ENCODE measurements at regions not wholly inside any gene's neighbourhood (a gene's known extent, or its start where the extent isn't known, plus 50 kb on each side); places are given as distances from the start of the nearest gene placed in this dataset.
A peak's percentile ranks its signal among the peaks of the same experiment; 100 is the strongest.
"Not testable (repeated sequence)": the region's sequence is repeated elsewhere in the genome, so short reads cannot be mapped to it uniquely, and the experiment has no call there.

DNA sequence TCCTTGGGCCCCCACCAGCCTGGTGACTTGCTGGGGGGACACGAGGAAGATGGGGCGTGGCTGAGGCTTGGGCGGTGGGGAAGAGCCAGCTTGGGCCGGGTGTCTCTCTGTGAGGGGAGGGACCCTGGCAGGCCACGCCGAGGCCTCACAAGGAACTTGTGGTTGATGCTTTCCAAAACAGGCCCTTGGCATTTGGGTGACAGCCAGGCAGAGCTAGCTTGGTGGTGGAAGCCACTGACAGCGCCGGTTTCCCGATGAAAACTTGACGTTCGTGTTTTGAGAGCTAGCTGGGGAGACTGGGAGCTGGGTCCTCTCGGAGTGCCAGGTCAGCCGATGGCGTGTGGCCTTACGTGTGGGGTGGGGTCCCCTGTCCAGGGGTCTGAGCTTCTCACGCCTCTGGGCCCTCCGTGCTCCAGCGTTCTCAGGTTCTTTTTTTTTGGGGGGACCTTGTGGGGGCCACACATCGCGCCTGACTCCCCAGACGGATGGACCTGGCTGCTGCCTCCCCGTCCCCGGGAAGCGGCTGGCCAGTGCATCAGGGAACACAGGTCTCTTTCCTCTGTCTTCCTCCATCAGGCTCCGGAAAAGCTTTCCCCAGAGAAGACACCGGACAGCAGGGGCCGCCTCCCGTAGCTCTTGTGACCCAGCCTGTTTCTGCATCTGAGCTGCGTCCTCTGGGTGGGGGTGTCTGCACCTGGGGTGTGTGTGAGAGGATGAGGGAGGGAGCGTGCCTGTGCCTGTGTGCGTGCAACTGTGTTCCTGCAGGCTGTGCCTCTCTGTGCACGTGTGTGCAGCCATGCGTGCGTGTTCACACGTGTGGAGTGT is 129.3 kb upstream of the LPCAT1 start:
- no peak for DNase-seq (ENCODE audit: low read depth in 3 of 3)

DNA sequence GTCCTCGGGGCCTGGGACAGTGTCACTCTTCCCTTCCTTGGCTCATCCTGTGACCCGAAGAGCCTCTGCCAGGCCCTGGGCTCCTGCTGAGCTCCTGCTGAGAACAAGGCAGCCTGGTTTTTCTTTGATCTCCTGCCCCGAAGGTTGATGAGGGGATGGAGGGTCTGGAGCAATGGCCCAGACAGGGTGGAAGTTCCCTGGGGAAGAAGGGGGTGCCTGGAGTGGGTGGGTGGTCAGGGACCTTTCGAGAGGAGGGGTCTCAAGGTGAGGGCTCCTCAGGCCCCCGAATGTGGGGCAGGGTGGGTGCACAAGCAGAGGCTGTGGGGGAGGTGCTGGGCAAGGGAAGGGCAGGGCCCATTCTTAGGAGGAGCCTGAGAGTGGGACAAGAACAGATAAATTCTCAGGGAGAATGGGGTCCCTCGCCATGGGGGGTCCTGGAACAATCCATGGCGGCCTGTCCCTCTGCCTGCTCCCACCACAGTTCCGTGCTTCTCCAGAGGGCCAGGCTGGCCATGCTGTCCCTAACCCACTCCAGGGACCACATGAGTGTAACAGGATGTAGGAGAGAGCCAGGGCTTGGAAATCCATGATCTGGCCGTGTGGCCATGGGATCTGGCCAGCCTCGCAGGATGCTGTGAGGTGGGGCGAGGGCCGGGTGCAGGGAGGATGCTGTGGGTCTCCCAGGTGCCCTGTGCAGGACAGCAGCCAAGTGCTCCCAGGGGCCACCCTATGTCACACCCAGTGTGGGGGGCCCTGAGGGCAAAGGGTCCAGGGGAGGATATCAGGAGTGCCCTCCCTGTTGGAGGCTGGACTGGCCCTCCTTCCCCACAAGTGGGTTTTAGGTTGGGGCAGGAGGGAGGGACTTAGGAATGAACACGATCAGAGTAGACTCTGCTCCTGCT is 128.5 kb upstream of the LPCAT1 start:
- no peak for DNase-seq (ENCODE audit: low read depth in 3 of 3)

DNA sequence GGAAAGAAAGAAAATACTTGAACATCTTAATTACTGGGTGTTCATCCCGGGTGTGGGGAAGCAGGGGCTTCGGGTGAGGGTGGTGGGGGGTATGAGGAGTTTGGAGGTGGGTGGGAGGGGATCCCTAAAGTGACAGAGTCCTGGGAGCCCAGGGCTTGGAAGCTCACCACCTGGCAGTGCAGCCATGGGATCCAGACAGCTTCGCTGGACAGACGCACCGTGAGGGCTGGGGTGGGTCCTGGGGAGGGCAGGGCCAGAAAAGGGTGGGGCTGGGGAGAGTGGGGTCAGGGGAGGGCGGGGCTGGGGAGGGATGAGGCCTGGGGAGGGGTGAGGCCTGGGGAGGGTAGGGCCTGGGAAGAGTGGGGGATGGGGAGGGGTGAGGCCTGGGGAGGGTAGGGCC is 127.5 kb upstream of the LPCAT1 start:
- no peak for DNase-seq (ENCODE audit: low read depth in 3 of 3)

DNA sequence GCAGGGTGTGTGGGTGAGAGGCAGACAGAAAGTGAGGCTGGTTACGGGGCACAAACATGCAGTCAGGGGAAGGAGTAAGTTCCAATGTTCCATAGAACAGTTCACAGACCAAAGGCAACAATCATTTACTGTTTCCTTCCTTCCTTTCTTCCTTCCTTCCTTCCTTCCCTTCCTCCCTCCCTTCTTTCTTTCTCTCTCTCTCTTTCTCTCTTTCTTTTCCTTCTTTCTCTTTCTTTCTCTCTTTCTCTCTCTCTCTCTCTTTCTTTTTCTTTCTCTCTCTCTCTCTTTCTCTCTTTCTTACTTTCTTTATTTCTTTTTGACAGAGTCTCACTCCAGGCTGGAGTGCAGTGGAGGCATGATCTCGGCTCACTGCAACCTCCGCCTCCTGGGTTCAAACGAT is 125.8 kb upstream of the LPCAT1 start:
- no peak for DNase-seq (ENCODE audit: low read depth in 3 of 3)

DNA sequence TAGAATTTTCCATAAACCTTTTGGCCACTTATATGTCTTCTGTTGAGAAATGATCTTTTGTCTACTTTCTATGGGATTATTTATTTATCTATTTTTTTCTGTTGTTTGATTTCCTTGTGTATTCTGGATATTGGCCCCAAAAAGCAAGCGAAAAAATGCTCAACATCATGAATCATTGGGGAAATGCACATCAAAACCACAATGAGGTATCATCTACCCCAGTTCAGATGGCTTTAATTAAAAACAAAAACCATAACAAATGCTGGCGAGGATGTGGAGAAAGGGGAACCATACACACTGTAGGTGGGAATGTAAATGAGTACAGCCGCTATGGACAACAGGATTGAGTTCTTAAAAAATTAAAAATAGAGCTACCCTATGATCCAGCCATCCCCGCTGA is 125.0 kb upstream of the LPCAT1 start:
- DNase-seq (ENCODE audit: low read depth in 3 of 3): no peak

DNA sequence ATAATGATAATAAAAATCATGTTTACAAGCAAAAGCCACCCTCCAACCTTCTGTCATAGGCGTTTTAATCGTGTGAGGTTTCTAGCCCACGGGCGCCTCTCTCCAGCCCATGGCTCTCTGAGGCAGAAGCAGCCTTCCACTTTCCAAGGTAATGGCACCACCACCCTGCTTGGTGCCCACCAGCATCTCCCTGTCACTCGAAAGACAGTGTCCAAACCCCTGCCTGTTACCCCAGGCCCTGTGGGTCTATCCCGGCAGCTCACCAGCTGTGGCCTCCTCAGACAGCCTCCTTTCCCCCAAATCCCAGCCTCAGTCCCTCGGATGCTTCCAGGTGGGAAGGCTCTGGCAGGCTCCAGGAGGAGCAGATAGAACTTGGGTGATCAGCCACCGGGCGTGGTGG is 123.8 kb upstream of the LPCAT1 start:
- no peak for DNase-seq (ENCODE audit: low read depth in 3 of 3)

DNA sequence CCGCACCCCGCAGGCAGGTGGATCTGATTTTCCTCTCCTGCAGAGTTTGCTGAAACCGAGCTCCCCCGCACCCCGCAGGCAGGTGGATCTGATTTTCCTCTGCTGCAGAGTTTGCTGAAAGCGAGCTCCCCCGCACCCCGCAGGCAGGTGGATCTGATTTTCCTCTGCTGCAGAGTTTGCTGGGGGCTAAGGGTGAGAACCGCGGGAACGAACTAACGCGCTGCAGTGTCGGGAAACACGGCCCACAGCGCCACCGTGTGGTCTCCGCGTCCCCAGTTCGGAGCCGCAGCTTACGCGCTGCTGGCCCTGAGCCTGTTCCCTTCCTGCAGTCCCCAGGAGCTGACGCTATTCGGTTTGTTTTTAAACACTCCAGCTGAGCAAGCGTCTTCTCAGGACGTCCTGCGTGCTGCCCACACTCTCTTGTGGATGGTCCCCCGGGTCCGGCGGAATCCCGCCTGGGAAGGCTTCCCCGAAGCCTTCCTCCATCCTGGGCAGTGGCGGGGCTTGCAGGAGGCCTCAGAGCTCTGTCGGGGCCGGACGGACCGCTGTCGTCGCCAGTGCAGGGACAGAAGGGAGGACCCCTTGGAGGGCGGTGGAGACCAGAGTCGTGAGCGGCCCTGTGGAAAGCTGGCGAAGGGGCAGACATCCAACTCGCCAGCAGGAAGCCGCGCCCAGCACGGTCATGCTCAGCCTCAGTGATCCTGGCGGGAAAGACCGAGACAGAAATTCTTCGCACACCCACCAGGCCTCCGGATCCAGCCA is 121.2 kb upstream of the LPCAT1 start:
- peak; percentile 54 to 74 (median 54) for DNase-seq (ENCODE audit: low read depth in 3 of 3)

DNA sequence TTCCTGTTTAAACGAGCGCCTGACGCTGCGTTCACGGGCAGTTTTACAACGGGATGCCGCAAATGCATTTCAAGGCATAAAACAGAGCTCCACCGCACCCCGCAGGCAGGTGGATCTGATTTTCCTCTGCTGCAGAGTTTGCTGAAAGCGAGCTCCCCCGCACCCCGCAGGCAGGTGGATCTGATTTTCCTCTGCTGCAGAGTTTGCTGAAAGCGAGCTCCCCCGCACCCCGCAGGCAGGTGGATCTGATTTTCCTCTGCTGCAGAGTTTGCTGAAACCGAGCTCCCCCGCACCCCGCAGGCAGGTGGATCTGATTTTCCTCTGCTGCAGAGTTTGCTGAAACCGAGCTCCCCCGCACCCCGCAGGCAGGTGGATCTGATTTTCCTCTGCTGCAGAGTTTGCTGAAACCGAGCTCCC is 120.6 kb upstream of the LPCAT1 start:
- not testable (repeated sequence) for DNase-seq (ENCODE audit: low read depth in 3 of 3)

DNA sequence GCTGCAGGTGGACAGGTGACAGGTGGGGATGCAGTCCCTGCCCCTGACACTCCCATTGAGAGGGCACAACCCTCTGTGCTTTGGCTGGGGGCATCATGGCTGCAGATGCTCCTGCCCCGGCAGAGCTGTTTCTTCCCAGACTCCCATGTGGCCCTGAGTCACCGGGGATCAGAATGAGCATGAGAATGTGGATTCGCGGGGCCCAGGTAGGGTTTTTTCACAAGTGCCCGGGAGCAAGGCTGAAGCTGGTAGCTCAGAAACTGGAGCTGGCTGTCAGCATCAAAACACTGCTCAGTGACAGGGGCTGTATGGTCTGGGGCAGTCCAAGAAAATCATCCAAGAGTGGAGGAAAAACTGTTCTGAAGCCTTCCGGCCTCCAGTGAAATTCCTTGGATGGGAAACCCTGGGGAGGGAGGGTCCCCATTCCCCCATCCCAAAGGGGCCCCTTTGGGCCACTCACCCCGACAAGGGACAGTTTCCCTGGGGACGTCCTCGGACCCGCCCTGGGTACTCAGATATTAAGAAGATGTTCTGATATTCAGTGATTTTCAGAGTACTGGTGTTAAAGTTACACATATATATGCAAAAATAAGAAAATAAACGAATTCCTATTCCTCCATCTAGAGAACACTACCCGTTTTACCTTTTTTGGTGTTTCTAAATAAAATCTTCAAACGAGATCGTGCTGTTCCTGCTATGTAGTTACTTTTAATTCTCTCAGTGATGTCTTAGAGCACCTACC is 120.1 kb upstream of the LPCAT1 start:
- DNase-seq (ENCODE audit: low read depth in 3 of 3): no peak

DNA sequence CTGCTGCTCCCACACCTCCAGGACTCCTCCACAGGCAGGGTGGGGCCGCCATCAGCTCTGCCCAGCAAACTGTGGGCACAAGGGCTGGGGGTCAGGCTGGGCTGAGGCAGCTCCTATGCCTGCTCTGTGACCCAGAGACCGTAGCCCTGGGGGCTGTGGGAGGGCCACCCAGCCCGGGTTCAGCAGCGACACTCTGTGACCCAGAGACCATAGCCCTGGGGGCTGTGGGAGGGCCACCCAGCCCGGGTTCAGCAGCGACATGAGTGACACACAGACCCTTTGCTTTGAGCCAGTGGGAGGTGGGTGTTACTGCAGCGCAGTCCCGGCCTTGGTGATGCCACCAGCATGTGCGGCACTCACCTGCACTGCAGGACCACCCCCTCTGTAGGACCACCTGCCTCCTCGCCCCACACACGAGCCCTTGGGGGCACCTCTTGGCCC is 118.9 kb upstream of the LPCAT1 start:
- no peak for DNase-seq (ENCODE audit: low read depth in 3 of 3)

DNA sequence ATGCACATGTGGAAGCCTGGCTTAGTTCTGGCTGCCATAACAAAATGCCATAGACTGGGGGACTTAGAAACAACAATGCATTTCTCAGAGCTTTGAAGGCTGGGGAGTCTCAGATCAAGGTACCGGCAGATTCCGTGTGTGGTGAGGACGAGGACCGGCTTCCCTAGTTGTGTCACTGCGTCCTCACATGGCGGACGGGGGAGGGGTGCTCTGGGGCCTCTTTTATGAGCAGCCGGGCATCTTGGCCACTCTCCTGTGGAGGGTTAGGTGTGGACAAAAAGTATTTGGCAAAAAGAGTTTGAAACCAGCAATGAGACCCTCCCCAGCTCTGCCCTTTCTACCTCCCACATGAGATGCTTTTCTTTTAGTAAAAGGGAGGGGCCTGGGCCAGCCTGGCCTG is 118.5 kb upstream of the LPCAT1 start:
- DNase-seq (ENCODE audit: low read depth in 3 of 3): no peak

DNA sequence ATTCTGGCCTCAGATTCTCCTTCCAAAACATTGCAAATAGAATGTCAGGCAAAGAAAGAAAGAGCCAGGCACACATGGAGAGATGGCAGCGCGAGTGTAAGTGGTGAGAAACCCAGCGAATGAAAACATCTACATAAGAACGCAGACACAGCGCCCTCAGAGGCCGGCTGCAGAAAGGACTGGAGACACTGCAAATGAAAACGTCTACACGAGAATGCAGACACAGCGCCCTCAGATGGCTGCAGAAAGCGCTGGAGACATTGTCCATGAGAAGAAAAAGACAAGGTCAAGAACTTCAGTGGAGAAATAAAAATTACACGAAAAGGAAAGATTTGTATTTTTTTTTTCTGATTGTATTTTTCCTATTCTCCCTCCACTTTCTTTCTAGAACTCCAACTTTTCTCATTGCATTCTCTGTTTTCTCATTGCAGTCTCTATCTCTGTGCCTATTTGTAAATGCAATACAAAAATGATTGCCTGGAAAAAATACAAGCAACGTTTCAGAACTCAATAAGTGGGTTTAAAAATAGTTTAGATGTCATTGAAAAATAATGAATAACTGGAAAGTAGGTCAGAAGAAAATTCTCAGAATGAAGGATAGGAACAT is 117.9 kb upstream of the LPCAT1 start:
- DNase-seq (ENCODE audit: low read depth in 3 of 3): peak; percentile 42 to 63 (median 45)

DNA sequence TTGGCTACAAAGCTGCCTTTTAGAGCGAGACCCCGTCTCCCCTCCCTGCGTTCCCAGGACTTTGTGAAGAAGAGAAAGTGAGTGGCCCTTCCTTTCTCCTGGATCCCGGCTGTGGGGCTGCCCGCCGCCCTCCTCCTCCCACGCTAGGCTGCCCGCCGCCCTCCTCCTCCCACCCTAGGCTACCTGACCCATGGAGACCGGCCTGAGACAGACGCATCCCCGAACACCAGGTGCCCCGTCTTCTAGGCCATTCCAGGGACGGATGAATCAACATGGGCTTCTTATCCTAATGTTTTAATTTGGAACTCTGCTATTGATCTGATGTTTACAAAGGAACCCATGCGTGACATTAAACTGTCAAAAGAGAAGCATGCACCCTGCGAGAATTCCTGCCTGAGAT is 117.3 kb upstream of the LPCAT1 start:
- DNase-seq (ENCODE audit: low read depth in 3 of 3): no peak

DNA sequence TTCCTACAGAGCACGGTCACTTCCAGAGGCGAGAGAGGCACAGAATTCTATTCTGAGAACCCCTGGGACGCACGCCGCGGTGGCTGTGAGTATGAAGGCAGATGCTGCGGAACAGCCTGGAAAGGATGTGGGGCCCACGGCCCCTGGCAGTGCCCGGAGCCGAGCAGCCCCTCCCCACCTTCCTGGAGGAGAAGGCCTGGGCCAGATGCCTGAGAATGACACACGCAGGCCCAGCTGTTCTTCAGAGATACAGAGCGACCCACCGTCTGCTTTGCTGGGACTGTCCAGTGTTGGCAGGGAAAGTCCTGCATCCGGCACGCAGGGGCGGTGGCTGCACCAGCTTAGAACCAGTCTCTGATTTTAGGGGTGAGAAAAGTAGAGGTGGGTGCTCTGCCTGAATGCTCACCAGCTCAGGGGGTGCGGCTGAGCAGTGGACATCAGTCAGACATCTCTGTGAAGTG is 116.7 kb upstream of the LPCAT1 start:
- no peak for DNase-seq (ENCODE audit: low read depth in 3 of 3)

DNA sequence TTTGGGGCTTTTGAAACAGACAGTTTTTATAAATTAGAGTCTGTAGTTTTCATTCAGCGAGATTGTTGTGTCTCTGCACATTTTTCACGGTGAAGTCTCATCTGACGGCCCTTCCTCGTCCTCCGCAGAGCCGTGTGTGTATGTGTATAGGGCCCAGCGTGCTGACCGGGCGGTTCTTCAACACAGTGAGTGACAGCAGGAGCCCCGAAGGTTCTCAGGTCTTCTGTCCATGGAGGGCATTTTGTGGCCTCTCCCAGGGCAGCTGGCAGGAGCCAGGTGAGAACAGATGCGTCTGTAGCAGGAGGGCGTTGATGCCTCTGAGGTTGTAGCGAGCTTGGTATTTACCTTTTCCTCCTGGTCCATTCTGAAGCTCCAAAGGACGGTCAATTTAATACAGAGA is 116.0 kb upstream of the LPCAT1 start:
- no peak for DNase-seq (ENCODE audit: low read depth in 3 of 3)

DNA sequence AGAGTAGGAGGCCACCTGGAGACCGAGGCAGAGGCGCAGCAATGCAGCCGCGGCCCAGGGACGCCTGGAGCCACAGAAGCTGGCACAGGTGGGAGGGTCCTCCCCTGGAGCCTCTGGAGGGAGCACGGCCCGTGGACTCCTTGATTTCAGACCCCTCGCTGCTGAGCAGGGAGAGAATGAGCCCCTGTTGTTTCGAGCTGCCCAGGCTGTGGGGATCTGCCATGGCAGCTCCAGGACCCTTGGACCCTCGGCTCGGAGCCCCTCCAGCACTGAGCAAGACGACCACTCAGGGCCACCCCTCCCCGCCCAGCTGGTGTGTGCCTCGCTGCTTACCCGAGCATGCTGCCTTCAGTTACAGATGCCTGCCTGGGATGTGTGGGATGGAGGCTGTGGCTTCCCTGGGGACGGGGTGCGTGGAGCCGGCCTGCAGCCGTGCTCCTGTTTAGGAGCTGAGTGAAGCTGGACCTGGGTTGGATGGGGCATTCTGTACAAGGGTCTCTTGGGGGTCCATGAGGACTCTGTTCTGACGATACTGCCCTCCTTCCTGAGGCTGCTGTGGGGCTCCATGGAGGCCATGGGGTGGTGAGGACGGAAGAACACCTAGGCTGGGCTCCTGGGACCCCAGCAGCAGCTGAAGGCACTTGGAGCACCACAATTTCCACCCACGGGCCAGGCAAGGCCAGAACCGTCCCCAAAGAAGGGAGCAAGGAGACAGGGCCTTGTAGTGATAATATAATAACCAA is 115.1 kb upstream of the LPCAT1 start:
- no peak for DNase-seq (ENCODE audit: low read depth in 3 of 3)

DNA sequence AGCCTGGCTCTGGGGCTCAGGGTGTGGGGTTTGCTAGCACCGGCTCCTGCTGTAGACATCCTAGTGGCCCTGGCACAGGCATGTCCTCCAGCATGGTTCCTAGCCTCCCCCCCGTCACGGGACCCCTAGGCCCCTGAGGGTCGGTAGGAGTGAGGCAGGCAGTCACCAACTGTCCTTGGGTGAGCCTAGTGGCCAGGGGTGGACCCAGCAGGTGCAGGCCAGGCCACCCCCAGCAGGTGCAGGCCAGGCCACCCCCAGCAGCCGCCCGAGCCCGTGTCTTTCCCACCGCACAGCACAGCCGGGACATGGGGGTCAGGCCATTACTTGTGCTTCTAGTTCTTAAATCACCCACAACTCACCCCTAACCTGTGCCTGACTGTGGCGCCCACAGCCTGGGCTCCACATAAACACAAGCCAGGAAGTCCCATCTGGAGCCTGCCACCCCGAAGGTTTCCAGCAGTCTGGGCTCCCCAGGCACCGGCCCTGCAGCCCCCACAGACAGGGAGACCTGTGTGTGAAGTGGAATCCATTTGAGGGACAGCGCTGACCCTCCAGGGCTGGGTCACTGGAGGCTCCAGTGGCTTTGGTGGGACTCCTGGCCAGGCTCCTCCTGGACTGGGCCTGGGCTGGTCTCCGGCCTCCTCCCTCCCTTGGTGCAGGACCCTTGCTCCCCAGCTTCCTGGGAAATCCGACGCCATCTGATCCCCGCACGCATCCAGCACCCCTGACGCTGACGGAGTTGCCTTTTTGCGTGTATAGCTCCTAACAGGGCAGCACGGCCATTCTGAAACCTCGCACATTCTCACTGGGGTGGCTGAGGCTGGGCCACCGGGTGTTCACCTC is 114.1 kb upstream of the LPCAT1 start:
- DNase-seq (ENCODE audit: low read depth in 3 of 3): no peak

DNA sequence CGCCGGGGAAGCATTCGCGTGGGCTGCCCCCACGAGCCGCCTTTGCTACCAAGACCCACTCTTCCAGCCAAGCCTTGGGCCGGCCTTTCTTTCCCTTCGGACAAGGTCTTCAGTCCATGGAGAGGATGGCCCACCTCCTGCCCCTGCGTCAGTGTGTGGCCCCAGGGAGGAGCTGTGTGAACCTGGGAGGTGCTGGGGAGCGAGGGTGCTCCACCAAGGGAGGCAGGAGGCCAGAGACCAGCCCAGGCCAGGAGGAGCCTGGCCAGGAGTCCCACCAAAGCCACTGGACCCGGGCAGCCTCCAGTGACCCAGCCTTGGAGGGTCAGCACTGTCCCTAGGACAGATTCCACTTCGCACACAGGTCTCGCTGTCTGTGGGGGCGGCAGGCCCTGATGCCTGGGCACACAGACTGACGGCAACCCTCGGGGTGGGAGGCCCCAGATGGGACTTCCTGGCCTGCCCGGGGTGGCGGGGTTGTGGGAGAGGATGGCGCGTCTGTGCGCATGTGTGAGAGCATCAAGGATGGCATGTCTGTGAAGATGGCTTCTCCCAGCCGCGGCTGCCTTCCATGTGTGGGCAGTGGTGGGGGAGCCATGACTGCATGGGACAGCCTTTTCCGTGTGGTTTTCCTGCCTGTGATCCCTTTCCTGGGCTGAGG is 113.3 kb upstream of the LPCAT1 start:
- DNase-seq (ENCODE audit: low read depth in 3 of 3): no peak

Measured in stimulated activated CD4-positive, alpha-beta T cell treated with anti-CD3 and anti-CD28 coated beads, TNF-alpha, amount 100 ng/mL, for 48 hours (primary cell).